ENCODE measurements at regions not wholly inside any gene's neighbourhood (a gene's known extent, or its start where the extent isn't known, plus 50 kb on each side); places are given as distances from the start of the nearest gene placed in this dataset.

DNA sequence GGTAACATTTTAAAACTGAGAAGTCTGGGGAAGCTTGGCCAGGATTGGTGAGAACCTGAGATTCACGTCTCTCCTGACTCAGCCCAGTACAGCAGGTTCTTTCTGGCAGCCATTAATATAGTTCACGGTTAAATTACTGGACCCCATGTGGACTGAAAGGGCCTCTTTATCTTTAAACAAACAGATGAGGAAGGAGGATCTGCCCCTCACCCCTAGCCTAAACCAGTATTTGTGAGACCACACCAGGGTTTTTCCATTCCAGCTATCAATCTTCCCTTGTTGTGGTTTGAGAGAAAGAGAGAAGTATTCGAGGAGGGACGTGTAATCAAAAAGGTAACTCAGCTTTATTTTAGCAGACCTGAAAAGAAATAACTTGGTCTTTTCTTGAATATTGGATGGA lies 137.1 kb downstream of the PROX1 start:
- no peaks in the 10 kb centered on the region for H3K4me1 ChIP-seq
- no peak overlapping the region for H3K27ac ChIP-seq
- H3K4me3 ChIP-seq = no peak overlapping the region
- no peaks in the 10 kb centered on the region for H3K9me3 ChIP-seq
- intact Hi-C loops (cut with DNase I) = loop anchor here (5.0 to 10.0 kb wide), 3 partner anchors 563 to 990 kb away; no protein-coding TSS in a partner anchor
- no peak for DNase-seq
- no peaks in the 10 kb centered on the region for H3K27me3 ChIP-seq
- no peaks in the 10 kb centered on the region for H3K36me3 ChIP-seq
- H3K9ac ChIP-seq (ENCODE audit: low read depth in 2 of 2, low read length in 2 of 2) = no peak overlapping the region
- TF ChIP-seq, protein P1, sequence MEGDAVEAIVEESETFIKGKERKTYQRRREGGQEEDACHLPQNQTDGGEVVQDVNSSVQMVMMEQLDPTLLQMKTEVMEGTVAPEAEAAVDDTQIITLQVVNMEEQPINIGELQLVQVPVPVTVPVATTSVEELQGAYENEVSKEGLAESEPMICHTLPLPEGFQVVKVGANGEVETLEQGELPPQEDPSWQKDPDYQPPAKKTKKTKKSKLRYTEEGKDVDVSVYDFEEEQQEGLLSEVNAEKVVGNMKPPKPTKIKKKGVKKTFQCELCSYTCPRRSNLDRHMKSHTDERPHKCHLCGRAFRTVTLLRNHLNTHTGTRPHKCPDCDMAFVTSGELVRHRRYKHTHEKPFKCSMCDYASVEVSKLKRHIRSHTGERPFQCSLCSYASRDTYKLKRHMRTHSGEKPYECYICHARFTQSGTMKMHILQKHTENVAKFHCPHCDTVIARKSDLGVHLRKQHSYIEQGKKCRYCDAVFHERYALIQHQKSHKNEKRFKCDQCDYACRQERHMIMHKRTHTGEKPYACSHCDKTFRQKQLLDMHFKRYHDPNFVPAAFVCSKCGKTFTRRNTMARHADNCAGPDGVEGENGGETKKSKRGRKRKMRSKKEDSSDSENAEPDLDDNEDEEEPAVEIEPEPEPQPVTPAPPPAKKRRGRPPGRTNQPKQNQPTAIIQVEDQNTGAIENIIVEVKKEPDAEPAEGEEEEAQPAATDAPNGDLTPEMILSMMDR (IDR thresholded peaks at IDR 0.05) = no peak

DNA sequence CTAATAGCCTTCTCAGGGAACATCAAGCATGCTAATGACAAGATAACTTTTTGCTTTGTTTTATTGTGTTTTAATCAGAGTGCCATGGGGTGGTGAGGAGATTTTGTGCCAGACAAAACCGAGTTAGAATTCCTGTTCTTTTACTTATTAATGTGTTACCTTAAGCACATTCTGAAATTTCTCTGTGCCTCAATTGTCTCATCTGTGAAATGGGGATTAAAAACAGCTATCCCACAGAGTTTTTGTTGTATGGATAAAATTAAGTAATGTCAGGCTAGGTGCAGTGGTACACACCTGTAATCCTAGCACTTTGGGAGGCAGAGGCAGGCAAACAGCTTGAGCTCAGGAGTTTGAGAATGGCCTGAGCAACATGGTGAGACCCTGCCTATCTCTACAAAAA lies 138.0 kb downstream of the PROX1 start:
- TF ChIP-seq, protein P1 (IDR thresholded peaks at IDR 0.05) = no peak
- no peaks in the 10 kb centered on the region for H3K9me3 ChIP-seq
- H3K36me3 ChIP-seq = no peaks in the 10 kb centered on the region
- no peak overlapping the region for H3K4me3 ChIP-seq
- no peak for DNase-seq
- no peaks in the 10 kb centered on the region for H3K27me3 ChIP-seq
- intact Hi-C loops (cut with DNase I) = loop anchor here (10.0 kb wide), 1 partner anchor 991 kb away; no protein-coding TSS in a partner anchor
- H3K9ac ChIP-seq (ENCODE audit: low read depth in 2 of 2, low read length in 2 of 2) = no peak overlapping the region
- H3K27ac ChIP-seq = no peak overlapping the region
- H3K4me1 ChIP-seq = no peaks in the 10 kb centered on the region

- intact Hi-C loops (cut with DNase I) = loop anchor here (10.0 kb wide), 1 partner anchor 992 kb away; no protein-coding TSS in a partner anchor
- Histone ChIP-seq H3K4me1 (no peaks in the 10 kb centered on the region), H3K27me3 (no peaks in the 10 kb centered on the region), H3K4me3 (no peak overlapping the region), H3K36me3 (no peaks in the 10 kb centered on the region), H3K27ac (no peak overlapping the region), H3K9me3 (no peaks in the 10 kb centered on the region), H3K9ac (ENCODE audit: low read depth in 2 of 2, low read length in 2 of 2) (no peak overlapping the region)
- TF ChIP-seq, protein P1 (IDR thresholded peaks at IDR 0.05) = no peak
- no peak for DNase-seq
Observed at GRCh38 chr1:214126697-214127146, 138.9 kb downstream of the PROX1 start.

DNA sequence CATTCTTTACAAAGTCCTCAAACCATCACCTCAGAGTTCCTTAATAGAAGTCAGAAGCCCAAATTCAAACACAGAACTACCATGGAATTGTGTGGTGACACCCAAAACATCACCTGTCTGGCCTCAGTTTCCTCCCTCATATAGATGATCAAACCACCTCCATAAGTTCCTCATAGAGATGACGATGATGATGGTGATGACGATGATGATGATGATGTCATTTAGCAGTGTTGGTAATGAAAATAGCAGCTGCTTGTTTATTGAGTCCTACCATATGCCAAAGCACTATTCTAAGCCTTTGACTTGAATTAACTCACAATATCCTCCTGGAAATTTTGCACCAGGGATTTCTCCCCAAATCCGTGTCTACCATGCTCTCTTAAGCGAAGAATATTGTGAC lies 139.9 kb downstream of the PROX1 start:
- TF ChIP-seq, protein P1 (IDR thresholded peaks at IDR 0.05) = no peak
- intact Hi-C loops (cut with DNase I) = loop anchor here (10.0 kb wide), 1 partner anchor 993 kb away; no protein-coding TSS in a partner anchor
- Histone ChIP-seq H3K27ac (no peak overlapping the region), H3K36me3 (no peaks in the 10 kb centered on the region), H3K4me1 (no peaks in the 10 kb centered on the region), H3K9me3 (no peaks in the 10 kb centered on the region), H3K9ac (ENCODE audit: low read depth in 2 of 2, low read length in 2 of 2) (no peak overlapping the region), H3K4me3 (no peak overlapping the region), H3K27me3 (no peaks in the 10 kb centered on the region)
- DNase-seq = no peak

- H3K4me1 ChIP-seq = no peaks in the 10 kb centered on the region
- no peaks in the 10 kb centered on the region for H3K9me3 ChIP-seq
- no peaks in the 10 kb centered on the region for H3K36me3 ChIP-seq
- no peak overlapping the region for H3K27ac ChIP-seq
- TF ChIP-seq, protein P1 (IDR thresholded peaks at IDR 0.05) = no peak
- no peak overlapping the region for H3K9ac ChIP-seq (ENCODE audit: low read depth in 2 of 2, low read length in 2 of 2)
- DNase-seq = no peak
- no peak overlapping the region for H3K4me3 ChIP-seq
- H3K27me3 ChIP-seq = no peaks in the 10 kb centered on the region
- intact Hi-C loops (cut with DNase I) = no loop called here
Observed at GRCh38 chr1:214135886-214136285, 145.1 kb upstream of the SMYD2 start.
